Prostate gland (tissue), 2 donors: ENCODE measurements at regions not wholly inside any gene's neighbourhood (a gene's known extent, or its start where the extent isn't known, plus 50 kb on each side); places are given as distances from the start of the nearest gene placed in this dataset.
"Not testable (repeated sequence)": the region's sequence is repeated elsewhere in the genome, so short reads cannot be mapped to it uniquely, and the experiment has no call there.

Experiments used
- DNase-seq: peaks from one replicate; pipeline ENCODE4 v3.0.0-alpha.2; 2019; ENCODE audit warnings: low spot score
- H3K27ac ChIP-seq, 2 donors: fragments of 200-600 bp; sonication (generic); 2 replicates each; pipeline ENCODE4 v1.5.1; 2017 to 2019
- H3K27me3 ChIP-seq: fragments of 200-600 bp; sonication (generic); replicated peaks from 2 replicates; pipeline ENCODE4 v1.5.1; 2019; ENCODE audit not compliant: insufficient read depth
- H3K36me3 ChIP-seq, 2 donors: fragments of 200-600 bp; sonication (generic); 1 replicate in 1 of 2; 2 replicates in 1 of 2; pipeline versions ENCODE4 v1.5.1 to v1.8.1; 2017 to 2019
- H3K4me1 ChIP-seq: fragments of 200-600 bp; sonication (generic); replicated peaks from 2 replicates; pipeline ENCODE4 v1.5.1; 2019
- H3K4me3 ChIP-seq, 2 donors: fragments of 200-600 bp; sonication (generic); 2 replicates each; pipeline ENCODE4 v1.5.1; 2017 to 2019
- H3K9me3 ChIP-seq: fragments of 200-600 bp; sonication (generic); 2 replicates; pipeline ENCODE4 v1.5.1; 2017
- POLR2A ChIP-seq: fragments of 450-650 bp; IDR thresholded peaks from one replicate; pipeline ENCODE4 v1.6.1; 2016; ENCODE audit warnings: antibody characterized with exemption, mild to moderate bottlenecking
- POLR2AphosphoS5 ChIP-seq: sonication (generic); formaldehyde crosslinking; IDR thresholded peaks from one replicate; pipeline ENCODE4 v1.6.1; 2017; ENCODE audit warnings: antibody characterized with exemption
- WGBS: methylation state at CpG from one replicate; pipeline ENCODE4 v1.1.5; 2018; 5-methylcytosine and 5-hydroxymethylcytosine counted together
- intact Hi-C: fragments of 100-400 bp; cut with DNase I; formaldehyde crosslinking; loops from one replicate; pipeline ENCODE4 v1.14.2; 2022
- TF ChIP-seq, protein P1 (sequence below), 4 experiments: fragments of 200-600 bp in 2 of 4; fragments of 450-650 bp in 2 of 4; sonication (generic) in 2 of 4; IDR thresholded peaks; 1 replicate in 3 of 4; 2 replicates in 1 of 4; pipeline ENCODE4 v1.5.1; 2016 to 2019; ENCODE audit warnings: antibody characterized with exemption in 4 of 4, mild to moderate bottlenecking in 2 of 4, moderate library complexity in 2 of 4

DNA sequence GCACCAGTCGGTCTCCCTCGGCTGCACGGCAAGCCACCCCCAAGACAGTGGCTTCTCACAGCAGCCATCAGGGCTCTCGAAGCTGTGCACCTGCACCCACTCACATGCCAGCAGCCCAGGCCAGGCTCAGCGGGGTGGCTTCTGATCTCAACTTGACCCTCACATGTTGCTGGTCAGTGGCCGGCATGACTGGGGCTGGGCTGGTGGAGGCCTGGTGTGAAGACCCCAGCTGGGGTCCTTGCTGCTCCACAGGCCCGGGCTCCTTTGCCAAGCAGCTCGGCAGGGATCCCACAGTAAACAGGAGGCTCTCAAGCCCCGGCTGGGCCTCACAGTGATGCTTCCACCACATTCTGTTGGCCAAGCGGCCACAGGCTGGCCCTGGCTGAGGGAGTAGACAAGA, 128.2 kb downstream of the BRD1 start:
- Histone ChIP-seq H3K27me3 (peaks cover 9% of the 10 kb centered on the region), H3K4me3 (no peak overlapping the region), H3K9me3 (no peaks in the 10 kb centered on the region), H3K27ac (no peak overlapping the region), H3K4me1 (no peaks in the 10 kb centered on the region), H3K36me3 (no peaks in the 10 kb centered on the region)
- WGBS = 81% methylated on average over 10 of the region's 10 CpGs
- TF ChIP-seq, protein P1, sequence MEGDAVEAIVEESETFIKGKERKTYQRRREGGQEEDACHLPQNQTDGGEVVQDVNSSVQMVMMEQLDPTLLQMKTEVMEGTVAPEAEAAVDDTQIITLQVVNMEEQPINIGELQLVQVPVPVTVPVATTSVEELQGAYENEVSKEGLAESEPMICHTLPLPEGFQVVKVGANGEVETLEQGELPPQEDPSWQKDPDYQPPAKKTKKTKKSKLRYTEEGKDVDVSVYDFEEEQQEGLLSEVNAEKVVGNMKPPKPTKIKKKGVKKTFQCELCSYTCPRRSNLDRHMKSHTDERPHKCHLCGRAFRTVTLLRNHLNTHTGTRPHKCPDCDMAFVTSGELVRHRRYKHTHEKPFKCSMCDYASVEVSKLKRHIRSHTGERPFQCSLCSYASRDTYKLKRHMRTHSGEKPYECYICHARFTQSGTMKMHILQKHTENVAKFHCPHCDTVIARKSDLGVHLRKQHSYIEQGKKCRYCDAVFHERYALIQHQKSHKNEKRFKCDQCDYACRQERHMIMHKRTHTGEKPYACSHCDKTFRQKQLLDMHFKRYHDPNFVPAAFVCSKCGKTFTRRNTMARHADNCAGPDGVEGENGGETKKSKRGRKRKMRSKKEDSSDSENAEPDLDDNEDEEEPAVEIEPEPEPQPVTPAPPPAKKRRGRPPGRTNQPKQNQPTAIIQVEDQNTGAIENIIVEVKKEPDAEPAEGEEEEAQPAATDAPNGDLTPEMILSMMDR (IDR thresholded peaks at IDR 0.05) = no peak
- intact Hi-C loops = no loop called here
- DNase-seq = no peak

DNA sequence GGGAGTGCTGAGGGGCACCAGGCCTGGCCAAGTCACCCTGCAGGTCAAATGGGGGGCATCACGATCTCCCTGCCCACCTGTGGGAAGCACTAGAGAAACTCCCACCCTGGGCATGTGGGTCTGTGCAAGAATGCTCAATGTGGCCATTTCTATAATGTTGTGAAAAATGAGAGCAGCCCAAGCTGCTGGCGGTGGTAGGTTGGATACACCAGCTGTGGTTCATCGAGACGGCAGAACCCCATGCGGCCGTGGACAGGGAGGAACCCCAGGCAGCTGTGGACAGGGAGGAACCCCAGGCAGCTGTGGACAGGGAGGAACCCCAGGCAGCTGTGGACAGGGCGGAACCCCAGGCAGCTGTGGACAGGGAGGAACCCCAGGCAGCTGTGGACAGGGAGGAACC, 129.1 kb downstream of the BRD1 start:
- intact Hi-C loops, H3K27me3 ChIP-seq, H3K4me1 ChIP-seq, H3K9me3 ChIP-seq, H3K4me3 ChIP-seq, H3K27ac ChIP-seq, DNase-seq, H3K36me3 ChIP-seq: not testable (repeated sequence)
- WGBS = 79% methylated on average over 7 of the region's 7 CpGs

DNA sequence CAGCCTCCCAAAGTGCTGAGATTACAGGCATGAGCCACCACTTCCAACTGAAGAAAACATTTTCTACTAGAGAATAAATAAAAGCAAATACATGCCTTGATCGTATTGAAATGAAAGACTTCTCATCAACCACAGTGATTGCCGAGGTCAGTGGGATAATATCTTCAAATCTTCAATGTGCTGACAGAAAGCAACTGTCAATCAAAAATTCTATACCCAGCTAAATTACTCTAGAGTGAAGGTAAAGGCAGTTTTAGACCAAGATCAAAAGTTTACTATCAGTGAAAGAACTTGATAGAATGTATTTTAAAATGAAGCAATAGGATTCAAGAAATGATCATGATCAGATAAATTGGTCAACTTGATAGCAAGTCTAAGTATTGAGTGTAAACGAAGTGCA, 130.6 kb downstream of the BRD1 start:
- TF ChIP-seq, protein P1 (IDR thresholded peaks at IDR 0.05) = no peak
- TF ChIP-seq POLR2A (no peak), POLR2AphosphoS5 (no peak)
- H3K4me1 ChIP-seq = no peaks in the 10 kb centered on the region
- WGBS = 90% methylated on average over 3 of the region's 3 CpGs
- intact Hi-C loops = no loop called here
- no peak overlapping the region for H3K4me3 ChIP-seq
- H3K27ac ChIP-seq = no peak overlapping the region
- DNase-seq = no peak
- no peaks in the 10 kb centered on the region for H3K36me3 ChIP-seq
- no peaks in the 10 kb centered on the region for H3K9me3 ChIP-seq
- no peaks in the 10 kb centered on the region for H3K27me3 ChIP-seq

DNA sequence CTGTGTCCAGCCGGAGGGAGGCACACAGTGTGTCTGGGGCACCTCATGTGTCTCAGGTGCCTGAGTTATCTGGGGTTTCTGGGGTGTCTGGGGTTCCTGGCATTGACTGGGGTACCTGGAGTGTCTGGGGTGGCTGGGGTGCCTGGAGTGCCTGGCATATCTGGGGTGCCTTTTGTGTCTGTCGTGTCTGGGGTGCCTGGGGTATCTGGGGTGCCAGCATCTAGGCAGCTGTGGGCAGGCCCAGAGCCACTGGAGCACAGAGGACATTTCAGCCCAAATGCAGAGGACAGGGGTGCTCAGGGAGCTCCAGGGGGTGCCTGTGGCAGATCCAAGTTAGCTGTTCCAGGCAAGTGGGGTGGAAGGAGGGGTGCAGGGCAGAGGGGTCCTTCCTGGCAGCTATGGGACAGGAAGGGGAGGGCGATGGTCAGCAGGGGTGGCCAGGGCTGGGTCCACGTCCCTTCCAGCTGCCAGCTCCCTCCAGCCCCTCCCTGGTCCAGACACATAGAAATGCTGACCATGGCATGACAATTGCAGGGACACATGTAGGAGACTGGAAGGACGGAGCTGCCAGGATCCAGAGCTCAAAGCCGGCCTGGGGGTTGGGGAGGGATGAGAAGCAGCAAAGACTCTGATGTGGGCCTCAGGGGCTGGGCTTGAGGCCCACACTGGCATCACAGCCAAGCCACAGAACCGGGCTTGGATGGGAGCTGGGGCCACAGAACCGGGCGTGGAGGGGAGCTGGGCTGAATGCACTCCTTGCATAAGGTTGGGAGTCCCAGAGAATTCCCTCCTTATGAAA, 133.0 kb downstream of the BRD1 start:
- WGBS = 82% methylated on average over 9 of the region's 9 CpGs
- Histone ChIP-seq H3K36me3 (no peaks in the 10 kb centered on the region), H3K9me3 (no peaks in the 10 kb centered on the region), H3K27me3 (no peaks in the 10 kb centered on the region), H3K4me3 (no peak overlapping the region), H3K27ac (no peak overlapping the region), H3K4me1 (no peaks in the 10 kb centered on the region)
- DNase-seq = no peak
- TF ChIP-seq, protein P1 (IDR thresholded peaks at IDR 0.05) = no peak
- TF ChIP-seq POLR2AphosphoS5 = no peak
- TF ChIP-seq POLR2A = no peak
- intact Hi-C loops = no loop called here

DNA sequence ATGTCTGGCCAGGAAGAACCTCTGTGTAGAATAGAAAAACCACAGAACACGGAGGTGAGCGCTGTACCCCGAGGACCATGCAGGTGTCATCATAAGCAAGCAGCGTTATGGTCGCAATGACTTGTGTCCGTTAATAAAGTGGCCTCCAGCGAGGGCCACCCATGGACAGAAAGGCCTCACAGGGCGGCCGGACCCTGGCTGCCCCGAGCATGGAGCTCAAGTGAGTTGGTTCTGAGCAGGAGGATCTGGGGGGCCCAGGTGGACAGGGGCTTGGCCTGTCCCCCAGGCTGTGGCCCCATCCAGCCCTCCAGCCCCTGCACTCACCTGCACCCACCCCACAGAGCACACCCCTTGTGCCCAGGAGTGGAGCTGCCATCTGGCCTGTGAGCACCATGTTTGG, 133.8 kb downstream of the BRD1 start:
- no peaks in the 10 kb centered on the region for H3K9me3 ChIP-seq
- no peaks in the 10 kb centered on the region for H3K36me3 ChIP-seq
- intact Hi-C loops = no loop called here
- no peak for DNase-seq
- no peak overlapping the region for H3K4me3 ChIP-seq
- WGBS = 91% methylated on average over 10 of the region's 10 CpGs
- no peak overlapping the region for H3K27ac ChIP-seq
- H3K27me3 ChIP-seq = peaks cover under 1% of the 10 kb centered on the region
- no peaks in the 10 kb centered on the region for H3K4me1 ChIP-seq
- TF ChIP-seq, protein P1 (IDR thresholded peaks at IDR 0.05) = no peak
- TF ChIP-seq POLR2AphosphoS5 (no peak), POLR2A (no peak)
